Gastroesophageal sphincter (tissue), 3 donors: ENCODE measurements at regions not wholly inside any gene's neighbourhood (a gene's known extent, or its start where the extent isn't known, plus 50 kb on each side); places are given as distances from the start of the nearest gene placed in this dataset.
"Not testable (repeated sequence)": the region's sequence is repeated elsewhere in the genome, so short reads cannot be mapped to it uniquely, and the experiment has no call there.

Experiments
- CTCF ChIP-seq, 4 experiments: fragments of 200-600 bp in 2 of 4; fragments of 450-650 bp in 2 of 4; sonication (generic) in 1 of 4; IDR thresholded peaks; one replicate each; pipeline ENCODE4 v1.5.1; 2017 to 2019; ENCODE audit warnings: antibody characterized with exemption in 4 of 4, mild to moderate bottlenecking in 2 of 4, moderate library complexity in 2 of 4
- POLR2A ChIP-seq, 2 donors: fragments of 450-650 bp; IDR thresholded peaks; one replicate each; pipeline ENCODE4 v1.6.1; 2017; ENCODE audit warnings: antibody characterized with exemption in 2 of 2, mild to moderate bottlenecking in 2 of 2, moderate library complexity in 1 of 2

- not testable (repeated sequence) for TF ChIP-seq POLR2A, CTCF (IDR thresholded peaks at IDR 0.05)
Measured at GRCh38 chr10:133785846-133786602, 159.4 kb upstream of the FRG2B start.
